GM18873 (cell line): ENCODE measurements at regions not wholly inside any gene's neighbourhood (a gene's known extent, or its start where the extent isn't known, plus 50 kb on each side); places are given as distances from the start of the nearest gene placed in this dataset.

Experiments used
- ATAC-seq: cut with Tn5 transposase; IDR thresholded peaks from one replicate; pipeline ENCODE4 v1.9.1; 2021; ENCODE audit warnings: mild to moderate bottlenecking, moderate library complexity, moderate number of reproducible peaks; ENCODE audit not compliant: unreplicated experiment, low FRiP score

GRCh38 chr21:26784974-26785373, 60.2 kb downstream of the ADAMTS1 start:
- no peak for ATAC-seq

DNA sequence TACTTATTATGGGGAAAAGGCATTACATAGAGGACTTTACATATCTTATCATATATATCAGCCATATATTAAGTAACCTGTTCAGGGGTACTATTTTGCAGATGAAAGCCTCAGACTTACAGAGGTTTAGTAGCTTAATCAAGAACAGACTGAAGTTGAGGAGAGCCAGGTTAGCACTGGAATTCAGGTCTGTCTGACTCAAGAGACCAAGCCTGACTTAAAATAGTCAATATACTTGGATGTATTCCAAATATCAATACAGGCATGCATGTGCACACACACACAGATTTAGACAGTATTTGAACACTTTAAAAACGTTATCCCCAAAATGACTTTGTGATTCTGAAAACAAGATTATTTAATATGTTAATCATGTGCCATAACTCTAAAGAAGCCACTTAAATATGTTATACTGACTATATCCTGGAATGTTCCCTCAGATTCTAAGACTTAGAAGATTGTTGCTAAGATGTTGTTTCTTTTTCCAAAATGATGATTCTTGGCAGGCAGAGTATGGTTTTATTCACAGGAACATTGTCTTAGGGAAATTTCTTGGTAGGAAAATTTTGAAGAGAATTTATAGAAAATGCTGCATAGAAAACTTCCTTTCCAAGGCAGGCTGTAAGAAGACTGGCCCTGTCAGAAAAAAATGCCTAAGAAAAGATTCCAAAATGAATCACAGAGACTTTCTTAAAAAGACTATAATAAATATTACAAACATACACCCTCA, 61.6 kb downstream of the ADAMTS1 start:
- ATAC-seq = no peak

GRCh38 chr21:26782747-26783146, 62.5 kb downstream of the ADAMTS1 start:
- no peak for ATAC-seq

DNA sequence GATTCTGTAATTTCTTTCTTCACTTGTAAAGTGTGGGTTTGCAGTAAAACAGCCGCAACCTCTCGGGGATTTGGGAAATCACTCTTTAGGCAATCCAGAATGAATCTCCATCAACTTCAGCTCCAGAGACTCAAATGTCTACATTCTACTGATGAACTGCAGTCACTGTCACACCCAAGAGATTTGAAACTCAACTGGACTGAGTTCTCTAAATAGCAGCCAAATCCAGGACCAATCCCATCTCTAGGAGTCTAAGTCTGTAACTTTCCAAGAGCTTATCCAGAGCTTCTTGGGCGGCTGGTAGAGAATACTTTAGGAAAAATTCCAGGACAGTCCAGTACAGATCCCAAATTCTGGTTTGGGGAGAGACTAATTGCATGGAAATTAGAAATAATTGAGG, 62.9 kb downstream of the ADAMTS1 start:
- no peak for ATAC-seq

DNA sequence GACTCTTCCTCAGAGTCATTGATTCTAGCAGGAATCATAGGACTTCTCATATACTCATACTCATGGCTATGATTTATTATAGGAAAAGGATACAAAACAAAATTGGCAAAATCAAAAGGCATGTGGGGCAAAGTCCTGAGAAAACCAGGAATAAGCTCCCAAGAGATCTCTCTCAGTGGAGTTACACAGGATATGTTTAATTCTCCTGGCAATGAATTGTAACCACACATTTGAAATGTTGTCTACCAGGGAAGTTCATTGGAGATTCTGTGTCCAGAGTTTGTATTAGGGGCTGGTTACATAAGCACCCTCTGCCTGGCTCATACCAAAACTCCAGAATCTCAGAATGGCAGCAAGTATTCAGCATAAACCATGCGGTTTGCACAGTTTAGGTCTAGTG, 63.9 kb downstream of the ADAMTS1 start:
- ATAC-seq = no peak

GRCh38 chr21:26777166-26777565, 68.0 kb downstream of the ADAMTS1 start:
- ATAC-seq = no peak

- no peak for ATAC-seq
Measured at GRCh38 chr21:26776310-26777021, 68.7 kb downstream of the ADAMTS1 start.

DNA sequence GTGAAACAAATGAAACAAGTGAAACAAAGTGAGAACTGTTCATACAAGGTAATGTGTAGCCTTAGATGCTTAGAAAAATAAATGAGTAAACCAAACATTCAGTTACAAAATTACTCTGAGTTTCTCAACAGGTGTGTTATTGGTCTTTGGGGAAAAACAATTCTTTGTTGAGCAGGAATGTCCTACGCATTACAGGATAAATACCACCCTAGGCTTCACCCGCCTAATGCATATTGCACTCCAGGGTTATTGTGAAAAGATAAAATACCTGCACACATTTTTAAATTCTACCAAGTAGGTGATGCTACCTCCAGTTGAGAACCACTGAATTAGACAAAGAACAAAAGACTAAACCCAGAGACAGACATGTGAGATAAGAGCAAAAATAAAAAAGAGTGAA, 72.2 kb downstream of the ADAMTS1 start:
- no peak for ATAC-seq

DNA sequence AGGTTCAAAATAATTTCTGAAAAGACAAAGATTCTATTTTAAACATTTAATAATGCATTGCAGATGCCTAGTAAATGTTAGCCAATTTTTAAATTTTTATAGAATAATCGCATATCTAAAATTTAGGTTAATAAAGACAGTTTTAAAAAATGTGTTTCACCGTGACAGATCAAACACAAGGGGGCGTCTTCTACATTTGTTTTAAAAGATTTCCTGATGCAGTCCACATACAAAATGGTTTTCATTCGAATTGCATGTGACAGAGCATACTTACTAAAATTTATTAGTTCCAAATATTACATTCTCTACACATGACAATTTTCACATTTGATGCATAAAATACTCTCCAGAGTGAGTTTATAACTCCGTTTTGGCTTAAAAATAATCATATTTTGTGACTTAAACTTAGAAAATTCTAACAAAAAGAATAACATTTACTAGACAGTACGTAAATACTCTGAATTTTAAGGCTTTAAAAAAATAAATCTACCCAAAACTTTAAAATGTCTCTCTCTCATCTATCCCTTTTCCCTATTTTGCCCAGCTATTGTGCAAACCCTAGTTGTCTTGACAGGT, 75.5 kb downstream of the ADAMTS1 start:
- no peak for ATAC-seq

GRCh38 chr21:26766826-26767325, 78.3 kb downstream of the ADAMTS1 start:
- no peak for ATAC-seq

DNA sequence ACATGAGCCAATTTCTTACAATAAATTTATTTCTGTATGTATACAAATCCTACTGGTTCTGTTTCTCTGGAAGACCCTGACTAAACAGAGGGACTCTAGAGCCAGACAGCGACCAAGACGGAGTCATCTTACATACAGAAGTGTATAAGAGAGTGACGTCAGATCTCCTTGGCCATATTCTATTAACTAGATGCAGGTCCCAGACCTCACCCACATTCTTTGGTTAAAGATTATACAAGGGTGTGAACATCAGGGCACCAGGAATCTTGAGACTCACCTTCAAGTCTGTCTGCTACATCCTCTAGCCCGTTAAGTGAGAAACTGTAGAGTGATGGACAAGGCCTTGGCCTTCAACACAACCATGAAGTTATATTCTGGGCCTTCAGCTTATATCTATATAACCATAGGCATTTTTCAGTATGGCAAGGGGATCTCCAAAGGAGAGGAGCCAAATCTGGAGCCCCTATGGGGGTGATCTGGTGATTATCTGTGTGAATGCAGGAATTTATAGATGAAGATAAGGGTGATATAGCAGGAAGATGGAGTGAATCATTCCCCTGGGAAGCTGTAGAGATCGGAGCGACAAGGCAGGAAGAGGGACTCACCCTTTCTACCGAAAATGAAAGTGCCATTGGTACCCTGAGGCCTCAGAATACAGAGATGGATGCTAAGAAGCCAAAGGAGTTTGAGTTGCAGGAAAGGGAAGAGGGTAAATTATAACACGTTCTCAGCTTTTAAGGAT, 83.9 kb downstream of the ADAMTS1 start:
- no peak for ATAC-seq

GRCh38 chr21:26759731-26760130, 85.5 kb downstream of the ADAMTS1 start:
- no peak for ATAC-seq

- ATAC-seq = no peak
Measured at GRCh38 chr21:26758083-26758880, 86.9 kb downstream of the ADAMTS1 start.

GRCh38 chr21:26756491-26757159, 88.6 kb downstream of the ADAMTS1 start:
- no peak for ATAC-seq

DNA sequence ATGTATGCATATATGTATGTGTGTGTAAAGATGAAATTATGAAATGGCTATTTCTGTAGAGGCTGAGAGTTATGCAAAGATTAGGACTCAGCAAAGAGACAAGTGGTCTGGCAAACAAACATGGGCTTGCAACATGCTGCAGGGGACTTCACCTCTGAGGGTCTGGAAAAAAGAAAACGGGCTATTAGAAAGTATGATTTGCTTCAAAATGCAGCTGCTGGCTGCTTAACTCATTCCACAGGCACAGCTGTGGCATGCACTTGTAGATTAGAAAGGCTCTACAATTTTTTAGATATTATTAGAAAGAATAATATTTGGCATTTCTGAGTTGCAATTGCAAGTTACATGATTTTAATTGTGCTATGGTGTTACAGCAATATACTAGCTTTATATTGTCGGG, 90.4 kb downstream of the ADAMTS1 start:
- ATAC-seq = no peak

DNA sequence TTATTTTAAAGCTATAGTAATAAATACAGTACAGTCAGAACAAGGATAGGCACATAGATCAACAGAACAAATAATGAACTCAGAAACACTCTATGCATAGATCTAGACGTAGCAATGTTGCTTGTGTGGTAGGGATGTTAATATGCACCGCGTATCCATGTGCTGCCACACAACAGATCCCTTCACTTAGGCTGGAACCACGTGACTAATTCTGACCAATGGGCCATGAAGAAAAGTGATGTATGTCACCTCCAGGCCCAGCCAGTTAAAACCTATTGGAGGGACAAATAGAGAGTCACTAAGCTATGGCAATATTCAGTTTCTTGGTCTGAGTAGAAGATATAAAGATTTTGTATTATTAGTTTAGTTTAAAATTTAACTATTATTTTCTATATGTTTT, 91.4 kb downstream of the ADAMTS1 start:
- no peak for ATAC-seq

DNA sequence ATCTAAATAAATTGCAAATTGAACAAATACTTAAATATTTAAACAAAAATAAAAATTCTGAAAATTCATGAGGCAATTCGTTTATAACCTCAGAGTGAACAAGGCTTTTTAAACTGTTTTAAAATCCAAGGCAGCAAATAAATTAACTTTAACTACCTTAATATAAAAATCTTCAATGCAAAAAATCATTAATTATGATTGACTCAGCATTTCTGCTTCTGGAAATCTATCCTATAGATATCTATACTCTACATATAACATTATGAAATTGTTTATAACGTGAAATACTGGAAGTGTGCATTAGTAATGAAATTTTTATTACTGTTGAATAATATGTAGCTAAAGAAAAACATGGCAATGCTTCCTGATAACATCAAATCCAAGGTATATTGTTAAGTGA, 92.4 kb downstream of the ADAMTS1 start:
- ATAC-seq = no peak

GRCh38 chr21:26751305-26751704, 93.9 kb downstream of the ADAMTS1 start:
- no peak for ATAC-seq

GRCh38 chr21:26748066-26748465, 97.1 kb downstream of the ADAMTS1 start:
- no peak for ATAC-seq

DNA sequence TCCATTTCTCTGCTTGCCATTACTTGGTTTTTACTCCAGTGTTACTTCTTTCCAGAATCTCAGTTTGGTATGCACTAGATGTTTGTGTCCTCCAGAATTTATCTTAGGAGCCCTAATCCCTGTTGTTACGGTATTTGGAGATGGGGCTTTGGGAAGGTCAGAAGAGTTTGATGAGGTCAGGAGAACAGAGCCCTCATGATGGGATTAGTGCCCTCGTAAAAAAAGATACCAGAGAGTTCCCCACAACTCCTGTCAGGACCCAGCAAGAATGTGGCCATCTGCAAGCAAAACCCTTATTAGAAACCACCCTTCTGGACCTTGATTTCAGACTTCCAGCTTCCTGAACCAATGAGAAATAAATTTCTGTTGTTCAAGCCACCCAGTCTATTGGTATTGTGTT, 98.0 kb downstream of the ADAMTS1 start:
- ATAC-seq = no peak
